Hepatocyte (in vitro differentiated cells): ENCODE measurements at regions not wholly inside any gene's neighbourhood (a gene's known extent, or its start where the extent isn't known, plus 50 kb on each side); places are given as distances from the start of the nearest gene placed in this dataset.

Experiments
- EZH2 ChIP-seq: fragments of 200-600 bp; sonication (generic); IDR thresholded peaks from 2 replicates; pipeline ENCODE4 v1.6.1; 2016; ENCODE audit warnings: antibody characterized with exemption, mild to moderate bottlenecking, borderline replicate concordance
- TF ChIP-seq, protein P1 (sequence below): fragments of 200-600 bp; sonication (generic); IDR thresholded peaks from 2 replicates; pipeline ENCODE4 v1.5.1; 2016; ENCODE audit warnings: antibody characterized with exemption, mild to moderate bottlenecking; ENCODE audit not compliant: poor library complexity

- TF ChIP-seq, protein P1, sequence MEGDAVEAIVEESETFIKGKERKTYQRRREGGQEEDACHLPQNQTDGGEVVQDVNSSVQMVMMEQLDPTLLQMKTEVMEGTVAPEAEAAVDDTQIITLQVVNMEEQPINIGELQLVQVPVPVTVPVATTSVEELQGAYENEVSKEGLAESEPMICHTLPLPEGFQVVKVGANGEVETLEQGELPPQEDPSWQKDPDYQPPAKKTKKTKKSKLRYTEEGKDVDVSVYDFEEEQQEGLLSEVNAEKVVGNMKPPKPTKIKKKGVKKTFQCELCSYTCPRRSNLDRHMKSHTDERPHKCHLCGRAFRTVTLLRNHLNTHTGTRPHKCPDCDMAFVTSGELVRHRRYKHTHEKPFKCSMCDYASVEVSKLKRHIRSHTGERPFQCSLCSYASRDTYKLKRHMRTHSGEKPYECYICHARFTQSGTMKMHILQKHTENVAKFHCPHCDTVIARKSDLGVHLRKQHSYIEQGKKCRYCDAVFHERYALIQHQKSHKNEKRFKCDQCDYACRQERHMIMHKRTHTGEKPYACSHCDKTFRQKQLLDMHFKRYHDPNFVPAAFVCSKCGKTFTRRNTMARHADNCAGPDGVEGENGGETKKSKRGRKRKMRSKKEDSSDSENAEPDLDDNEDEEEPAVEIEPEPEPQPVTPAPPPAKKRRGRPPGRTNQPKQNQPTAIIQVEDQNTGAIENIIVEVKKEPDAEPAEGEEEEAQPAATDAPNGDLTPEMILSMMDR: peak; percentile 39
- TF ChIP-seq EZH2: no peak
Measured at GRCh38 chr6:137799950-137800568, 67.0 kb upstream of the TNFAIP3 start.
